ENCODE measurements at regions not wholly inside any gene's neighbourhood (a gene's known extent, or its start where the extent isn't known, plus 50 kb on each side); places are given as distances from the start of the nearest gene placed in this dataset.

GRCh38 chrX:37912777-37913176, 65.4 kb upstream of the DYNLT3 start:
- TF ChIP-seq POLR2AphosphoS5 (IDR thresholded peaks at IDR 0.05; ENCODE audit: low read depth, low read length) (no peak), EGR1 (IDR thresholded peaks at IDR 0.05; ENCODE audit: borderline replicate concordance, low read depth, low read length) (no peak), CTCF (IDR thresholded peaks at IDR 0.05; ENCODE audit: control extremely low read depth in 1 of 3, insufficient read depth in 1 of 3, low read depth in 1 of 3, low read length in 3 of 3) (no peak)
